A673 (cell line): ENCODE measurements at regions not wholly inside any gene's neighbourhood (a gene's known extent, or its start where the extent isn't known, plus 50 kb on each side); places are given as distances from the start of the nearest gene placed in this dataset.

Experiments
- EZH2 ChIP-seq: fragments of 200-600 bp; sonication (generic); IDR thresholded peaks from 2 replicates; pipeline ENCODE4 v1.6.1; 2017; ENCODE audit warnings: borderline replicate concordance, low read depth, mild to moderate bottlenecking, mixed read lengths, antibody characterized with exemption, low read length; ENCODE audit not compliant: poor library complexity, severe bottlenecking
- TF ChIP-seq, protein P1 (sequence below): fragments of 300-800, 200-600 bp; sonication (generic); conservative IDR thresholded peaks from 2 replicates; pipeline ENCODE4 v1.5.1; 2017; ENCODE audit warnings: low read depth, mild to moderate bottlenecking, antibody characterized with exemption, low read length, moderate library complexity, mixed read lengths

DNA sequence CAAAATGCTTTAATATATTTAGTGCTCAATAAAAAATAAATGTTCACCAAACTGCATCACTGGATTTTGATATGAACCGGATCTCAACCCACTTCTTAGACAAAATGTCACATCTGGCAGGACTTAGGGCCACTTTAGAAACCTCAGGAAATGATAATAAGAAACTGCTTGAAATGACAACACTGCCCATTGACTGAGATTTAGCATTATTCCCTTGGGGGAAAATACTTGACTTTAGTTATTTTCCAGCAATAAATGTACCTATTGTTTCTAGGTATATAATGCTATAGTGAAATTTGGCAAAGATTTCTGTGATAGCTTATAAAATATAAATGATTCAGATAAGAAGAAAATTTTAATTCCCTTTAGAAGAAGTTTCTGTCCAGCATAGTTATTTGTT lies 195.1 kb downstream of the ICOS start:
- TF ChIP-seq, protein P1, sequence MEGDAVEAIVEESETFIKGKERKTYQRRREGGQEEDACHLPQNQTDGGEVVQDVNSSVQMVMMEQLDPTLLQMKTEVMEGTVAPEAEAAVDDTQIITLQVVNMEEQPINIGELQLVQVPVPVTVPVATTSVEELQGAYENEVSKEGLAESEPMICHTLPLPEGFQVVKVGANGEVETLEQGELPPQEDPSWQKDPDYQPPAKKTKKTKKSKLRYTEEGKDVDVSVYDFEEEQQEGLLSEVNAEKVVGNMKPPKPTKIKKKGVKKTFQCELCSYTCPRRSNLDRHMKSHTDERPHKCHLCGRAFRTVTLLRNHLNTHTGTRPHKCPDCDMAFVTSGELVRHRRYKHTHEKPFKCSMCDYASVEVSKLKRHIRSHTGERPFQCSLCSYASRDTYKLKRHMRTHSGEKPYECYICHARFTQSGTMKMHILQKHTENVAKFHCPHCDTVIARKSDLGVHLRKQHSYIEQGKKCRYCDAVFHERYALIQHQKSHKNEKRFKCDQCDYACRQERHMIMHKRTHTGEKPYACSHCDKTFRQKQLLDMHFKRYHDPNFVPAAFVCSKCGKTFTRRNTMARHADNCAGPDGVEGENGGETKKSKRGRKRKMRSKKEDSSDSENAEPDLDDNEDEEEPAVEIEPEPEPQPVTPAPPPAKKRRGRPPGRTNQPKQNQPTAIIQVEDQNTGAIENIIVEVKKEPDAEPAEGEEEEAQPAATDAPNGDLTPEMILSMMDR, result no peak
- TF ChIP-seq EZH2, result no peak
